CD14-positive monocyte (primary cell): ENCODE measurements at regions not wholly inside any gene's neighbourhood (a gene's known extent, or its start where the extent isn't known, plus 50 kb on each side); places are given as distances from the start of the nearest gene placed in this dataset.

Experiments
- DNase-seq, 3 donors: peaks; one replicate each; pipeline ENCODE4 v3.0.0-alpha.2; 2011 to 2022
- H2AFZ ChIP-seq: 2 replicates; pipeline ENCODE4 v1.6.0; 2012; ENCODE audit warnings: mild to moderate bottlenecking, low read depth, low read length, inconsistent platforms; ENCODE audit not compliant: insufficient read depth, poor library complexity, severe bottlenecking
- H3K27ac ChIP-seq, 2 donors: 1 replicate in 1 of 2; 2 replicates in 1 of 2; pipeline ENCODE4 v1.5.1; 2012 to 2013; ENCODE audit warnings: low read length in 2 of 2, control low read depth in 1 of 2, inconsistent platforms in 1 of 2, low read depth in 1 of 2, mild to moderate bottlenecking in 1 of 2
- H3K27me3 ChIP-seq, 2 donors: one replicate each; pipeline versions ENCODE4 v1.6.0 to v1.6.1; 2011 to 2013; ENCODE audit warnings: low read length in 2 of 2; ENCODE audit not compliant: control insufficient read depth in 2 of 2, insufficient read depth in 2 of 2
- H3K36me3 ChIP-seq, 2 donors: replicated peaks in 1 of 2; 1 replicate in 1 of 2; 2 replicates in 1 of 2; pipeline versions ENCODE4 v1.5.1 to v1.6.1; 2012 to 2013; ENCODE audit warnings: low read length in 2 of 2, control low read depth in 1 of 2, inconsistent platforms in 1 of 2, mild to moderate bottlenecking in 1 of 2; ENCODE audit not compliant: insufficient read depth in 2 of 2, control insufficient read depth in 1 of 2
- H3K4me1 ChIP-seq, 2 donors: 1 replicate in 1 of 2; 2 replicates in 1 of 2; pipeline versions ENCODE4 v1.5.1 to v1.6.1; 2012 to 2013; ENCODE audit warnings: low read length in 2 of 2, control low read depth in 1 of 2, inconsistent platforms in 1 of 2, mild to moderate bottlenecking in 1 of 2, moderate library complexity in 1 of 2; ENCODE audit not compliant: insufficient read depth in 2 of 2, control insufficient read depth in 1 of 2
- H3K4me2 ChIP-seq: replicated peaks from 2 replicates; pipeline ENCODE3; 2012; ENCODE audit warnings: low read length, moderate library complexity, mild to moderate bottlenecking; ENCODE audit not compliant: poor library complexity, severe bottlenecking; ENCODE audit errors: extremely low read depth
- H3K4me3 ChIP-seq, 3 experiments: fragments of 200-600 bp in 1 of 3; sonication (generic) in 1 of 3; replicated peaks in 1 of 3; 1 replicate in 2 of 3; 2 replicates in 1 of 3; pipeline ENCODE4 v1.5.1; 2011 to 2013; ENCODE audit warnings: low read length in 3 of 3, mild to moderate bottlenecking in 3 of 3, control low read depth in 2 of 3, low read depth in 2 of 3, inconsistent platforms in 1 of 3, moderate library complexity in 1 of 3
- H3K79me2 ChIP-seq: 2 replicates; pipeline ENCODE4 v1.6.0; 2012; ENCODE audit warnings: mild to moderate bottlenecking, control low read depth, inconsistent platforms, low read length, moderate library complexity; ENCODE audit not compliant: insufficient read depth
- H3K9ac ChIP-seq: 2 replicates; pipeline ENCODE4 v1.6.0; 2017; ENCODE audit warnings: low read length, mild to moderate bottlenecking; ENCODE audit not compliant: insufficient read depth, poor library complexity, severe bottlenecking
- H3K9me3 ChIP-seq, 2 donors: replicated peaks in 1 of 2; 1 replicate in 1 of 2; 2 replicates in 1 of 2; pipeline versions ENCODE4 v1.5.1 to v1.6.1; 2012 to 2013; ENCODE audit warnings: low read length in 2 of 2, control low read depth in 1 of 2; ENCODE audit not compliant: control insufficient read depth in 1 of 2, insufficient read depth in 1 of 2
- H4K20me1 ChIP-seq: 2 replicates; pipeline ENCODE4 v1.6.0; 2012; ENCODE audit warnings: mild to moderate bottlenecking, low read length, control low read depth, moderate library complexity; ENCODE audit not compliant: insufficient read depth
- H3K27ac Mint-ChIP-seq, 7 donors: one replicate each; pipeline ENCODE4 v1.8.0; 2020; ENCODE audit warnings: mild to moderate bottlenecking in 7 of 7, mixed read lengths in 7 of 7, moderate library complexity in 6 of 7, inconsistent platforms in 2 of 7
- H3K27me3 Mint-ChIP-seq, 3 donors: one replicate each; pipeline ENCODE4 v1.8.0; 2021 to 2022; ENCODE audit warnings: low read depth in 3 of 3, mild to moderate bottlenecking in 3 of 3, mixed read lengths in 3 of 3, moderate library complexity in 3 of 3, inconsistent platforms in 1 of 3
- H3K36me3 Mint-ChIP-seq, 2 donors: one replicate each; pipeline ENCODE4 v1.8.0; 2020; ENCODE audit warnings: mixed read lengths in 2 of 2, inconsistent platforms in 1 of 2, mild to moderate bottlenecking in 1 of 2
- H3K4me1 Mint-ChIP-seq: one replicate; pipeline ENCODE4 v1.8.0; 2020; ENCODE audit warnings: mild to moderate bottlenecking, mixed read lengths
- H3K4me3 Mint-ChIP-seq, 2 donors: one replicate each; pipeline ENCODE4 v1.8.0; 2020; ENCODE audit warnings: mild to moderate bottlenecking in 2 of 2, mixed read lengths in 2 of 2, moderate library complexity in 1 of 2
- H3K9me3 Mint-ChIP-seq, 7 donors: one replicate each; pipeline ENCODE4 v1.8.0; 2020 to 2022; ENCODE audit warnings: mixed read lengths in 7 of 7, mild to moderate bottlenecking in 6 of 7, moderate library complexity in 6 of 7, inconsistent platforms in 2 of 7
- CTCF ChIP-seq: fragments of 200-600 bp; IDR thresholded peaks from one replicate; pipeline ENCODE4 v1.8.0; 2022; ENCODE audit warnings: antibody characterized with exemption, mild to moderate bottlenecking
- WGBS: methylation state at CpG from one replicate; pipeline ENCODE4 v1.1.5; 2013; ENCODE audit warnings: missing lambda C conversion rate; ENCODE audit not compliant: insufficient coverage; 5-methylcytosine and 5-hydroxymethylcytosine counted together
- intact Hi-C, 2 donors: fragments of 100-400 bp; cut with micrococcal nuclease; formaldehyde crosslinking; loops; one replicate each; pipeline versions ENCODE4 v1.15.0 to v1.15.1; 2023

- intact Hi-C loops, result no loop called here
- H3K4me1 ChIP-seq, result peaks cover 15 to 16% of the 10 kb centered on the region in 2 donors
- no peaks in the 10 kb centered on the region for H3K9me3 ChIP-seq
- no peaks in the 10 kb centered on the region for H4K20me1 ChIP-seq
- DNase-seq, result peak in 2 of 3 donors; percentile 4 to 46
- Mint-ChIP-seq H3K27ac (peak overlapping the region in 3 of 7 donors; percentile 15 to 18 (median 17)), H3K9me3 (peaks cover 0 to 7% (median 2%) of the 10 kb centered on the region in 7 donors), H3K36me3 (no peaks in the 10 kb centered on the region), H3K27me3 (peaks cover 0 to 4% (median 3%) of the 10 kb centered on the region in 3 donors), H3K4me1 (peaks cover 12% of the 10 kb centered on the region), H3K4me3 (peak overlapping the region in 1 of 2 donors; percentile 68)
- no peaks in the 10 kb centered on the region for H3K36me3 ChIP-seq
- 21% methylated on average over 4 of the region's 10 CpGs for WGBS
- H3K4me2 ChIP-seq, result peak overlapping the region; percentile 35
- peak overlapping the region; percentile 52 for H2AFZ ChIP-seq
- peak overlapping the region in 1 of 3 experiments; percentile 20 for H3K4me3 ChIP-seq
- H3K27ac ChIP-seq, result no peak overlapping the region
- no peak overlapping the region for H3K9ac ChIP-seq
- no peaks in the 10 kb centered on the region for H3K27me3 ChIP-seq
- no peaks in the 10 kb centered on the region for H3K79me2 ChIP-seq
- peak; percentile 30 for TF ChIP-seq CTCF
Measured at GRCh38 chr10:78937800-78938694, 130.7 kb upstream of the ZMIZ1 start.

- Mint-ChIP-seq H3K36me3 (no peaks in the 10 kb centered on the region), H3K9me3 (peaks cover 0 to 11% (median 8%) of the 10 kb centered on the region in 7 donors), H3K4me1 (peaks cover 12% of the 10 kb centered on the region), H3K4me3 (no peak overlapping the region), H3K27ac (no peak overlapping the region), H3K27me3 (peaks cover under 1 to 3% (median 2%) of the 10 kb centered on the region in 3 donors)
- Histone ChIP-seq H3K4me3 (no peak overlapping the region), H3K9ac (no peak overlapping the region), H3K27me3 (no peaks in the 10 kb centered on the region), H4K20me1 (no peaks in the 10 kb centered on the region), H3K9me3 (no peaks in the 10 kb centered on the region), H3K4me1 (peaks cover 15 to 16% of the 10 kb centered on the region in 2 donors), H3K79me2 (no peaks in the 10 kb centered on the region), H3K36me3 (no peaks in the 10 kb centered on the region), H2AFZ (no peak overlapping the region), H3K4me2 (no peak overlapping the region), H3K27ac (no peak overlapping the region)
- DNase-seq, result no peak
- intact Hi-C loops, result no loop called here
- 85% methylated on average over 8 of the region's 11 CpGs for WGBS
- no peak for TF ChIP-seq CTCF
Measured at GRCh38 chr10:78938695-78939672, 129.8 kb upstream of the ZMIZ1 start.
